Stimulated activated naive CD8-positive, alpha-beta T cell treated with anti-CD3 and anti-CD28 coated beads, Interleukin-15, Interleukin-2, amounts not matched to agents 100 U/mL and 50 U/mL, for 24 hours (primary cell): ENCODE measurements at regions not wholly inside any gene's neighbourhood (a gene's known extent, or its start where the extent isn't known, plus 50 kb on each side); places are given as distances from the start of the nearest gene placed in this dataset.

Experiments
- ATAC-seq: fragments of 150-1000 bp; cut with Tn5 transposase; one replicate; pipeline ENCODE4 v1.10.0; 2021
- DNase-seq: peaks from one replicate; pipeline ENCODE4 v3.0.0; 2021

DNA sequence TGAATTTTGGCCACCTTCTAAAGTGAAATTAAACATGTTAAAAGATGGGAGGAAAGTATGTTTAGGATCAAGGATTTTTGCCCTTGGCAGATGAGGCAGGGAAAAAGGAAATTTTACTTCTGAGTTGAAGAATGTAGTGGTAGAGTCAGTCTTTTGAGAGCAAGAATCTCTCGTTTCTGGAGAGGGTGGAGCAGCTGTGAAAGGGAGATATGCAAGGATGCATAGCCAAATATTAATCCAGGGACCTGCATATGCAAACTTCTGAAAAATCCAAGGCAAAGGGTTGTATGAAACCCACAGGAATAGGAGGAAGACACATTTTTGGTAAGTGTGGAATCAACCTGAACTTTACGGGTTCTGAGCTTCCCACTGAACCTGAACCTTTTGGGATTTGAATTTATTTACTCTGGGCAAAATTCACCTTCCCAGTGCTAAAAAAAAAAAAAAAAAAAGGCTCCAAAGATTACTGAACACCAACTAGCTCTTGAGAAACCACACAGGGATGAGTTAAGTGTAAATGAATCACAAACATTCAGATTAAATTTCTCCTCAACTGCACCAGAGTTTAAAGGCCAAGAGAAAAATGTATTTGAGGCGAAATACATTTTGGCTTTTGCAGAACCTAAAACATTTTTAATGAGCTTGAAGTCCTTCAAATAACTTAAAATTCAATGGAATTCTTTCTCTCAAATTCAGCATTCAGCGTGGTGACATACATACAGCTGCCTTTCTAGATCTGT is 187.1 kb upstream of the CDKN3 start:
- no peak for DNase-seq
- no peak for ATAC-seq

DNA sequence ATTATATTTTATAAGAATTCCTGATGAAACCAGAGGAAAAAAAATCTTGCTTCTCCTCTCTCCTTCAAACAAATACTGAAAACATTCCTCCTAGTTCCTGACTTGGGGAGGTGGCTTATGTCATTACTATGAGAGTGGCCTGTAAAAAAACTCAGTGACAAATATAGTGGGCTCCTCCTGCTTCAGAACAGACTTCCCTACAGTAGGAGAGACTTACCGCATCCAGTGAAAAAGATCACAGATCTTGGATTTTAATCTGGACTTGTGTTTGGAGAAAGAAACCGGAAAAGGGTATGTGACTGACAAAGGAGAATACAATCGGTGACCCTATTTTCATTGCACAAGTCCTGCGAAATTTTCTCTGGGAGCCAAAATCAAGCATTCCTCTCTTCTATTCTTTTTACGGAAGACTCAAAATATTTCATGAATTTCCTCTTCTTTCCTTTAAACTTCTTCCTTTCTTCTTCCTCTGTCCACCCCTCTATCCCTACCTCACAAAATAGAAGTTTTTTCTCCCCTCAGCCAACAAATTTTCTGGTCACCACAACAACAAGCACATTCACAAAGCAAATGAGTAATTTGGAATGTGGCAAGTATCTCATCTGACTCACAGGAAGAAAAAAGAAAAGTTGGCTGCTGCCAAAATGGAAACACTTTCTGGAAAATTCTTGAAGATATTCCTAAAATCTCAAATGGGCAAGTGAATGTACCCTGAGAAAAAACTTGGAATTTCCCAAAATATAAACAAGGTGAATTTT is 185.1 kb upstream of the CDKN3 start:
- ATAC-seq = no peak
- no peak for DNase-seq

DNA sequence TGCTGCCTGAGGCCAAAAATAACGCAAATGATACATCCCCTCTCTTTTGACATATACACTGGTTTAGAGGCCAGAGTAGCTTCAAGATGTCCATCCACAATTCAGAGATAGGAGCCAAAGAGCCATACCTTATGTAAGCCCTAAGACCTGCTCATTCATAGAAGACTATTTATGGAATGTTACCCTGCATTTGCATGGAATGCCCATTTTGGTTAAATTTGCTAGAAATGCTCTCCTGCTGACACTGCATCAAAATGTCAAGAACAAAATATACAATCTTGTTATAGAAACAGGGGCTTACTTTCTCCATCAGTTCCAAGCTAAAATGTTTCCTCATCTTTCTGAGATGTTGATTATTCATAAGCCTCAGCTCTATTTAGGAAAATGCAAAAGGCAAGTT is 183.3 kb upstream of the CDKN3 start:
- DNase-seq = no peak
- ATAC-seq = no peak

DNA sequence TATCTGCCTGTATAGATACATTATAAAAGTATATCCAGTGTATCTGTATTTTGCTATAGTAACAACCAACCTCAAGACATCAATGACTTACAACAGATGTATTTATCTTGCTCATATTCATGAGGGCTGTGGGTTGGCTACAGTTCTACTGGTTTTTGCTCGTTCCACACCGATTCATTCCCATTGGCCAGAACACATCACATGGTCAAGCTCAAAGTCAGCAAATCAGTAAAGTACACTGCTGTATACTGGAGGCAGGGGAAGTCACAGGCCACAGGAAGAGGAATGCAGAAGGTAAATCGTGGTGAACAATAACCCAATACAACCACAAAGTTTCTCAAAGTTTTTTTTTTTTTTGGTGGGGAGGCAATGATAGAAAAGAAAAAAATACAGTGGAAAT is 180.0 kb upstream of the CDKN3 start:
- ATAC-seq = no peak
- DNase-seq = no peak

DNA sequence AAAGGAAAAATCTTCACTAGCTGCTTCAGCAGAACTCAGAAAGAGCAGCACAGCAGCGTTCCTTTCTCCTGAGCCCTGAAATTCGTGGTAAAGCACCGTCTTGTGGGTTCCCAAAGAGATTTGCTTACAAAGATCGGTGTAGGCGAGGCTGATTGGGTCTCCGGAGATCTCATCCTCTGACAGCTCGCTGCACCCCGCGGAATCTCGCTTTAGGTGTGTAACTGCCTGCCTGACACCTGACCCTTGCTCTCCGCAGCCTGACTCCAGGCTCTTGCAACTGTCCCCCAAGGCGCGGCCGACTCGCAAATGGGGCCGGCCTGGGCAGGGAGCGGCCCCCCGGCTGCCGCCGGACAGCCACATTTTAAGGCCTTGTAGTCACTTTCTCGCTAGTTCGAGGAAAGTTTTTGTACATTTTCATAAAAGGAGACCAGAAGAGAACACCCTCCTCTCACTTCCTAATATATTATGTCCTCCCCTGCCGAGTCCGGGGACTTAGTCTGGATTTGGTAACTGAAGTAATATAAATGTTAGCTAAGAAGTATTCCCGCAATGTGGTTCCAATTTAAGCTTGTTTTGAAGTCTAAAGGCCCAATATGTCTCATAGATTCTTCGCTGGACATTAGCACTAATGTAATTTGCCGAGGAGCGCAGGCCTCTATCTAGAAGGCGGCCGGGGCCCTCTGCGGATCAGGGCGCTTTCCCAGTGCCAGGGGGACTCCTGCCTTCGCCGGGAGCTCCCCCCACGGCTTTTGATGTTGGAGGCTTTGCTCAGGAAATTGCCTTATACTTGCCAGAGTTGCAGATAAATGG is 177.3 kb upstream of the CDKN3 start:
- DNase-seq = no peak
- peak; percentile 19 for ATAC-seq

DNA sequence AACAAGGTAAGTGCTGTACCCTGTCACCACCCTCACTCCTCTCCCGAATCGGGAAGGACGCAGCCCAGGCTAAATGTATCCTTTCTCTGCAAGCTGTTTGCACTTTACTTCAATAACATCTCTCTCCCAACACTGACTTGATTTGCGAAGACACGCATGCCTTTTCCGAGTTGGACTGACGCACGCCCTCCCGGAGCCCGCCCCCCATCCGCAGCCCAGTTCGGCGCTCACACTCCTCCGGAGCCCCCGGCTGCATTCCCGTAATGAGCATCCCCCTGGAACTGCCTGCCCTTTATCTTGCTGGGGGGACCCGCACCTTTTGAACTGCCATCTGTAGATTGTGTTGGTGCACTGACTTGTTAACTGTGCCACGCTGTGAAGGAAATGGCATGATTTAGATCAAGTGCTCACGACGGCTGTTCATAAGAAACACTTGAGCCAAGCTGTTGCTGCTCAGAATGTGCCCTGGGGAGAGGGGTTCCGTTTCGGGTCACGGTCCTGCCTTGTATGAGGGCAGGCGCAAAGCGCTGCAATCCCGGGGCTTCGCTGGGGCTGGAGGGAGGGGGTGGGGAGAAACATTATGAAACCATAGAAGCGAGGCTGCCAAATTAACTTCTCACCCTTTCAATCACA is 176.6 kb upstream of the CDKN3 start:
- no peak for DNase-seq

DNA sequence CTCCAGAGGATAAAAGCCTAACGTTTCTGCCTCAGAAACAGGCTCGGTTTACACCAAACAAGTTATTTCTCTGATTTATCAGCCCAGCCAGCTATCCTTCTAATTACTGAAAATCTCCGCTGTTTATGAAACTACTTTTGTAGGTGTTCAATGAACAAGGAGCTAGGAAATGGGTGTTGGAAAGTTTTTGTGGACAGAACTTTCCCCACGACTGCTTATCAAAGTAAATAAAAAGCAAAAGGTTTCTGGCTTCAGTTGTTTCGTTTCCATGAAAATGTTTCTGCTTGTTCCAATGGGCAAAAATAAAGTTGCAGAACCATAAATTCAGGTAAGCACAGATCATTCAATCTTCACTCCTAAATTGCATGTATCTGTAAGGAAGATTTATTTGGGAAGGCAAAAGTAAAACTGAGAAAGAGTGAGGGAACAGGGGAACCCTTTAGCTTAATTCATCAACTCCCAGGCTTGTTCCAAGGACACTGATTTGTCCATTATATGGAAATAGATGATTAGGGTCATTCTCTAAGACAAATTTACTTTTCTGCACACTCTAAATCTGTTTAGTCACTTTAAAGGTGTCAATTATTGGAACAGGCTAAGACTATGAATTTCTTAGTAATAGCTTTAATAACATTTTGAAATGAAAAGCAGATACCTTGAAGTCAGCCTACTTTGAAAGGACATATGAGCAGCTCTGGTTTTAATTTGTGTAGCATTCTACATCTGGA is 175.9 kb upstream of the CDKN3 start:
- no peak for ATAC-seq

More for the DNA sequence above, 176.6 kb upstream of the CDKN3 start:
- no peak for ATAC-seq

DNA sequence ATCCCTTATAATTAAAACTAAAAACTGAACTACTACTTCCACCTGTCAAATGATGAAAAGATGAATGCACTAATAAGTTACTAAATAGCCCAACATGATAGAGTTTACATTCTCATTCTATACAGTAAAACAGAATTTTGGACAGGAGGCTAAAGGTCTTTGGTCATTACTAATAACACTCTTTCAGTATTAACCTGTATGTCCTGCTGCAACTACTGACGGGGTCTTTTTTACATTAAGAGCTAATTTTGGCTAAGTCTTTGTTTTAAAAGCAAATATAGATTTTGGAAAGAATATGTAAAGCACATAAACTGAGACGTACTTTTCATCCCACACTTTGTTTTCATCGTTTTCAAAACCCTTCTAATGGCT is 175.4 kb upstream of the CDKN3 start:
- no peak for ATAC-seq

More for the DNA sequence above, 175.9 kb upstream of the CDKN3 start:
- no peak for DNase-seq

DNA sequence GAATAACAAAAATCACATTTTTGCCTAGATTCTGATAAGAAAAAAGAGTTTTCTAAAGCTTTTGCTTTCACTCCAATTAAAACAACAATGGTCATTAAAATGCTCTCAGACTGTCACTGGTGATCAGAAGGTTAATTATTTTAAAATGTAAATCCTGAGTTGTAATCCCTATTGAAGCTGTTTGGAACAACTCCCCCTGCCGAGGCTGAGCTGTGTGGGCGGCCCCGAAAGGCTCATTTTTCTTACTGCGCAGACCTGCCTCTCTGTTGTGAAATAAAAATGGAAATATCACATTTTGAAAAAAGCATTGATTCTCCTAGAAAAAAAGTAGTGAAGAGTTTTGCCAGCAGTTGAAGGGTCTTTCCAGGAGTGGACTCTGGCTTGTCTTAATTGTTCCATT is 174.8 kb upstream of the CDKN3 start:
- ATAC-seq = no peak
- no peak for DNase-seq

More for the DNA sequence above, 175.4 kb upstream of the CDKN3 start:
- DNase-seq = no peak

DNA sequence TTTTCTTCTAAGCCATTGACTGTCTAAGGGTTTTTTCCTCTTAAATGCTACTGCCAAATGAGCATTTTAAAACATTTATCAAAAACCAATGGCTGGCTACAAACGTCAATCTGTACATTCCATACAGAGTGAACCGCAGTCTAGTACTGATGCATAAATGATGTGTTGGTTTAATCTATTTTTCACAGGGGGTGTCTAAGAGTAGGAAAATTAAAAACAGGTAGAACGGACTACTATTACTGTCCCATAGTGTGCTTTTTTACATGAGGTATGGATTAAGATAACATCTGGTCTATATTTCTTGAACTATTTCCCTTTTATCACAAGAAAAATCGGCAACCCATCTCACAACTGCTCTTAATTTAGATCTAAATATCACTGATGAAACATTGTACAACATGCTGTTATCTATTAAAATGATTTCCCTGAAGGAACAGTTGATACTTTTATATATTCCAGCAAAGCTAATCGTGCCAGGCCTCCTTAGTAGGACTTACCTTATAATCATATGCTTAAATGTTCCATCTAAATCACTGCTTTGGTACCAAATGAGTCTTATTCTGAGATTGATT is 172.9 kb upstream of the CDKN3 start:
- no peak for DNase-seq
- ATAC-seq = no peak

DNA sequence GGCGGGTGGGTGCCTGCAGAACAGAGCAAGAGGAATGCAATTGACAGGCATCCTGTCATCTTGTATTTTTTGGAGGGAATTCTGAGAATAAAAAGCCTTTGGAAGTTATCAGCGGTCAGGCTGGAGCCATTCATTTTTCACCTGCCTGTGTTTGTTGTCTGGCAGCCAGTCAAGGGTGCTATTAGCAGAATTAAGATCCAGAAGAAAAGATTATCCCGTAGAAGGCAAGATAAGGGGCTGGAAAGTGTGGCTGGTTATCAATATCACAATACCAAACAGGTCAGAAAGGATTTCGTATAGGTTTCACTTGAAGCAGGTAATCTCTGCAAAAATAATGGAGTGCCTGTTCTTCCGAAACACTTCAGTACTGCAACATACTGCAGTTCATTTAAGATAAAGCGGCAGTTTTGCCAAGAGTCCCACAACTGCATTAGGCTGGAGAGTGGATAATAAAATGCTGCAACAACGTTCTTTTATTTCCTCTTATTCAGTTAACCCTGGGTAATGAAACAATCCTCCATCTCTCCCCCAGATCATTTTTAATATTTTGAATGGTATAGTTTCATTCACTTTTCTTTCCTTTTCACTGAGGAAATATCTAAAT is 171.2 kb upstream of the CDKN3 start:
- no peak for DNase-seq
- ATAC-seq = no peak

DNA sequence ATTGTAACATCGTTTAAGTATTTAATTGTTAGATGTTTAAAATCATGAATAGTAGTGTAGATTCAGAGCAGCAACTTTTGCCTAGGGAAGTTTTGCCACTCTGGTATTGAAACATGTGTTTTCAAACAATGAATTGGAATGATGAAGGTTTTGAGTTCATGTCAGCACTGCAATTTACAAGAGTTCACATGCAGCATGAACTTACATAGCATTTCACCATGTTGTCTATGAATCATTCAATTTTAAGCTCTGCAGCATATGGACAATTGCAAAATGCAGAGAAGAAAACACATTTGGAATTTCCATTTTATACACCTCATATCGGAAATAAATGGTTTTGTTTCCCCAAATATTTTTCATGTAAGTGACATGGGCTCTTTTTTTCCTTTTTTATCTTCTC is 170.7 kb upstream of the CDKN3 start:
- DNase-seq (no peak), ATAC-seq (no peak)

DNA sequence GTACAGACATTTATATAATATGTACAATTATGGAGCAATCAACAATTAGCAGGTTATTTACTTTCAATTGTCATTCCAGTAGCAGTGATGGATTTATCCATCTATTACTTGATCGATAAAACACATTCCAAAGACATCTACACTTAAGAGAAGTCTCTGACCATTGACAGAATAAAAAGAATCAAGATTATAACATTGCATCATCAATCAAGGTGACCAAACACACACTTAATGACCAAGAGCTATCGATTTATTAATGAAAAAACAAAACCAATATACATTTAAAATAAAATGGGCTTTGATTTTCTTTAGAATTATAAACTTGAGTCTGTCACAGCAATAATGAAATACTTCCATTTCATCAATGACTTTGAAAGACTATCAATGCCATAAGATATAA is 170.2 kb upstream of the CDKN3 start:
- no peak for ATAC-seq
- DNase-seq = no peak

DNA sequence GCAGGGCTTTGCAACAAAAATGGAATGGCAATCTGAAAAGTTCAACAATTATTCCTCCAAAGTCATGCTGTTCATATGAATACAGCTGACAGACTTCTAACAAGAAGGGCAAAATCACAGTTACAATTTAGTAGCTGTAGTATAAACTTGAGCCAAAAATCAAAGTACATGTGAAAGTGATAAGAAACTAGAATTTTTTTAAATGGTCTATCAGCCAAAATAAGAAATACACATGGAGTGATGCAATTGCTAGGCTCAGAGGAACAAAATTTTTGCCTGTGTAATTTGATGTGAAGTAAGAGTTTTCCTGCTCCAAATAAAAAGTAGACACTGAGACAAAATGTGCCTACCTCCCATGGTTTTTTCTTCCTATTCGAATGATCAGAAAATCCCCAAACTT is 167.7 kb upstream of the CDKN3 start:
- ATAC-seq (no peak), DNase-seq (no peak)

DNA sequence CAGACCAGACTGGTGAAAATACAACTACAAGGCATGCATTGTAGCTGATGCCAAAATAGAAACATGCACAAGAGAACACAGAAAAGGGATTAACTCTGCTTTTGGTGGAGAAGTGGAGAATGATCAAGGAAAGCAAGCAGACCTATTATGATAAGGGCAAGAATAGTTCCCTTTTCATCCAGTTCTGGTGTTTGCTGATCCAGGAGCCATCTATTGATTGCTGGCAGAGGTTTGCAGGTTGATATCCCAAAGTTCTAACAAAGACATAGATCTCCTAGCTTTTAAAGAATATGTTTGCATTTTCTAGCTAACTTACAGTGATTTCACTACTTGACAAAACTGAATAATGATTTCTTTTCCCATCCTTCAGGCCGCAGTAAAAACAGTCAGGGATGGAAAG is 166.2 kb upstream of the CDKN3 start:
- ATAC-seq (no peak), DNase-seq (no peak)

DNA sequence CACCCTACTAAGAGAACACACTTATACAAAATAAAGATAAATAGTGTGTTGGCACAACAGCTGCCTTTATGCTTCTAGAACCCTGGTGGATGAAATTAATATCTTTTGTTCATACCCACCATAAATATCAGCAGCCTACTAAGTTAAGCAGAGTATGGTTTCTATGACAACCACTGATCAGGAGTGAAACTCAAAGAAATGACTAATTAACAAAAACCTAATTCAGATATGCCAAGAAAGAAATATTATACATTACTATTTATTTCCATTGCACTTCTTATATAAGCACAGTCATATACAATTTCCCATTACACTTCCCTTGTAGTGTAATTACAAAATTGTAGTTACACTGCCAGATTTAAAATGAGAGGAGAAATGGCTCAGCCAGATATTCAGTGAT is 164.1 kb upstream of the CDKN3 start:
- ATAC-seq (no peak), DNase-seq (no peak)

DNA sequence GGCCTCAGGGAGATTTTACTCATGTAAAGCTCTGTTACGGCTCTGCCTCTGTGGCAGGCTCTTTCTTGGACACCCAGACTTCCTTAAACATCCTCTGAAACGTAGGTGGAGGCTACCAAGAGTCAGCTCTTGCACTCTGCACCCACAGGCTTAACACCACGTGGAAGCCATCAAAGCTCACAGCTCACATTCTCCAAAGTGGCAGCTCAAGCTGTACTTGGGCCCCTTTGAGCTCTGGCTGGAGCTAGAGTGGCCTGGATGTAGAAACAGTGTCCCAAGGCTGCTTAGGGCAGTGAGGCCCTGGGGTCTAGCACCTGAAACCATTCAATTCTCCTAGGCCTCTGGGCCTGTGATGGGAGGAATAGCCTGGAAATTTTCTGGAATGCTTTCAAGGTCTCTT is 155.3 kb upstream of the CDKN3 start:
- DNase-seq (no peak), ATAC-seq (no peak)

DNA sequence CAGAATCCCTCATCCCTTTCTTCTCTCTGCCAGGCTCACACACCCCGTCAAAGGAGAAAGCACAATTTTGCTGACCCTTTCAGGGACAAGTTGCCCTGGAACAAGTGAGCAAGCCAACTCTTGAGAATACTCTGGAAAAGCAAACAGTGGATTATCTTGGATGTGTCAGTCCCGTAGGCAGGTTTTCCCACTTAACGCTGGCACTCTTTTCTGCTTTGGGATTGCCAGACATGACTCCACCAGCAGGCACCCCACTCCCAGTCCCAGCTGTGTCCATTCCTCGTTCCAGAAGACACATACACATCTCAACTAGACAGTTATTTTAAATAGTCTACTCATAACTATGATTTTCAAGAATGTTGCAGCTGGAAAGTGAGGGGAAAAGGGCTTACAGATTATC is 145.5 kb upstream of the CDKN3 start:
- ATAC-seq (no peak), DNase-seq (no peak)

DNA sequence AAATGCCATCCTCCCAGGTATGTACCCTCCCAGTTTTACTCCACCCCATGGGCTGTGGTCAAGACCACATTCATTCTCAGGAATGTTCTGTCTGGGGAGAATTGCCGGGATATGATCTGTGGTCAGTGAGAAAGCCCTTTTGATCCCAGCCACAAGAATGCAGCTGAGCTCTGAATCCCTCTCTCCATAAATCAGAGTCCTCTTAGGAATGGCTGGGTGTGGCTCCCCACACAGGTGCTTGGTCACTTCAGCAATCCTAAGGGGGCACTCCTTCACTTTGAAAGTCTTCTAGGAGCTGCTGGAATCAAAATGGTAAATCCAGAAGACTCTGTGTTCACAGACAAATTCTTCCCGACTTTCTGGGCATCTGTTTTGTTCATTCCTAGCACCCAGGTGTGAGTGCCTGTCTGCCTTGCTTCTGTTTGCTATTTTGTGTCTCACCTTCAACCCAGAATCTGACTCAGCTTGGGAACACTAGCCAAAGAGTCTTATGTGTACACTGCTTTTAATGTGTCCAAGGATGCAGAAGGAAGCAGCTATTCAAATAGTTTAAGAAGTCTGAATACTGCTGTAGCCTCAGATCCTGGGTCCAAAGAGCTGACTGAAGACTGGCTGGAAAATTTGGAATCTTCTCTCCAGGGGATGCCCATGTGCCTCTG is 144.6 kb upstream of the CDKN3 start:
- ATAC-seq = no peak
- DNase-seq = no peak

DNA sequence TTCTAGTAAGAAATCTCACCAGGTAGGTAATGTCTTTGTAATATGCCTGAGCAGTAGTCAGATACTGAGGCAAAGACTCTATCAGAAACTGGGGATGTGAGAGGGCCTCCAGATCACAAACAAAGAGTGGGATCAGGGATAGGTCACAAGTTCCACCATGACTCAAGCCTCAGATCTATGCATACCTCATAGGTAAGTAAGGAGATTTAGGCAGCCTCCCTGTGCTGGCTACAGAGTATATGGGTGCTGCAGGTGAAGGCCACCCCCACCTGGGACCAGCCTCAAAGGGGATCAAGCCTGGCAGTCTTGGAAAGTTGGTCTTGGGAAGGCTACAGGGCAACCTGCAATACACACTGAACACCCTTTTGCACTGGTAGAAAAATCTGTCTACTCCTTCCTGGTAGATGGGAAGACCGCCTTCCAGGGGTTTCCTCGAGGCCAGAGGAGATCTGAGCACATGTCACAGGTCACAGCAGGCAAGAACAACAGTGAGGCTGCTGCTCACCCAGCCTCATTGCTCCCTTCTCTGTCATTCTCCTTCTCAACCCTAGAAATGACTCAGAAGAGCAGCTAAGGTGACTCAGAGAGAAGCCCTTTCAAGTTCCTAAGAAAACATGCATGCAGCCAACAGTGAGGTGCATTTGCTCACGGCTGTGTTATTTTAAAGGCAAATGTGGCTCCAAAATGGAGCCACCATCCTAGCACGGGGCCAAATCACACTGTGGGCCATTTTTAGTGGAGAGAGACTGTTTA is 143.4 kb upstream of the CDKN3 start:
- DNase-seq (no peak), ATAC-seq (peak; percentile 79)
